DND-41 (cell line): ENCODE measurements at regions not wholly inside any gene's neighbourhood (a gene's known extent, or its start where the extent isn't known, plus 50 kb on each side); places are given as distances from the start of the nearest gene placed in this dataset.

Experiments used
- ATAC-seq: fragments of 200-7000 bp; cut with Tn5 transposase; 3 replicates; pipeline ENCODE4 v1.9.1; 2021; ENCODE audit warnings: low read depth; ENCODE audit not compliant: insufficient read depth
- DNase-seq: peaks from one replicate; pipeline ENCODE4 v3.0.0-alpha.2; 2020
- H2AFZ ChIP-seq: 2 replicates; pipeline ENCODE4 v1.6.0; 2012; ENCODE audit warnings: low read depth, low read length
- H3K27ac ChIP-seq: 2 replicates; pipeline ENCODE4 v1.5.1; 2012; ENCODE audit warnings: low read length, inconsistent platforms
- H3K27me3 ChIP-seq: fragments of 200-600 bp; sonication (generic); 2 replicates; pipeline ENCODE4 v1.6.0; 2012; ENCODE audit warnings: low read length, mild to moderate bottlenecking, inconsistent platforms; ENCODE audit not compliant: insufficient read depth, poor library complexity
- H3K36me3 ChIP-seq: 2 replicates; pipeline ENCODE4 v1.5.1; 2012; ENCODE audit warnings: low read length, inconsistent platforms; ENCODE audit not compliant: insufficient read depth
- H3K4me1 ChIP-seq: 2 replicates; pipeline ENCODE4 v1.5.1; 2012; ENCODE audit warnings: mild to moderate bottlenecking, low read length; ENCODE audit not compliant: insufficient read depth
- H3K4me2 ChIP-seq: 2 replicates; pipeline ENCODE4 v1.6.0; 2012; ENCODE audit warnings: mild to moderate bottlenecking, moderate library complexity, low read length, inconsistent platforms; ENCODE audit not compliant: insufficient read depth
- H3K4me3 ChIP-seq, 2 experiments: fragments of 200-600 bp in 1 of 2; shearing (Covaris generic) in 1 of 2; 2 replicates each; pipeline ENCODE4 v1.5.1; 2012 to 2016; ENCODE audit warnings: inconsistent platforms in 2 of 2, low read length in 2 of 2, mild to moderate bottlenecking in 2 of 2, low read depth in 1 of 2, moderate library complexity in 1 of 2
- H3K79me2 ChIP-seq: 2 replicates; pipeline ENCODE4 v1.6.0; 2012; ENCODE audit warnings: low read length, inconsistent platforms; ENCODE audit not compliant: insufficient read depth
- H3K9ac ChIP-seq: 2 replicates; pipeline ENCODE4 v1.6.0; 2012; ENCODE audit warnings: low read depth, mild to moderate bottlenecking, inconsistent platforms, low read length, moderate library complexity
- H3K9me3 ChIP-seq: 2 replicates; pipeline ENCODE4 v1.5.1; 2012; ENCODE audit warnings: low read length, moderate library complexity, mild to moderate bottlenecking, inconsistent platforms; ENCODE audit not compliant: insufficient read depth, severe bottlenecking
- H4K20me1 ChIP-seq: 2 replicates; pipeline ENCODE4 v1.6.0; 2012; ENCODE audit warnings: low read length; ENCODE audit not compliant: insufficient read depth
- EZH2 ChIP-seq: IDR thresholded peaks from 3 replicates; pipeline ENCODE4 v1.6.1; 2012; ENCODE audit warnings: borderline replicate concordance, low read depth, mild to moderate bottlenecking, moderate library complexity, low read length, inconsistent platforms; ENCODE audit not compliant: severe bottlenecking
- TF ChIP-seq, protein P1 (sequence below): IDR thresholded peaks from 2 replicates; pipeline ENCODE4 v1.5.1; 2012; ENCODE audit warnings: borderline replicate concordance, low read length, moderate library complexity, mild to moderate bottlenecking; ENCODE audit not compliant: poor library complexity, severe bottlenecking; ENCODE audit errors: extremely low read depth

DNA sequence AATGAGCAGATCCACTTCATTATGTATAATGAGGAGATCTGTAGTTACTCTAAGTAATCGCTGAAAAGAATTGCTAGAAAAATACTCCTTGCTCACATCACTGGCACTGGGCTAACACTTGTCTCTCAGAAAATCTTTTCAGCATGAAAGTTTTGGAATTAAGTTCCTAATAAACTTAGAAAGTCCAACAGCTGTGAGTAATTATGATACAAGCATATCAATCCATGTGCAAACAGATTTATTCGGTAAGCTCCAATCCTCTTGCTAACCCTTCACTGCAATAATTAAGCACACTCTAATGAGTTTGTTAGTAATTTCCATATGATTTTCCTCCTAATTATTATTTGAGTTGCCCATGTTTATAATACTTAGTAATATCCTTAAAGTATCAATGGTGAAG, 652.6 kb upstream of the WWC1 start:
- no peak overlapping the region for H3K9ac ChIP-seq
- DNase-seq (no peak), ATAC-seq (no peak)
- H2AFZ ChIP-seq, result no peak overlapping the region
- H4K20me1 ChIP-seq, result no peaks in the 10 kb centered on the region
- no peaks in the 10 kb centered on the region for H3K36me3 ChIP-seq
- H3K9me3 ChIP-seq, result no peaks in the 10 kb centered on the region
- no peaks in the 10 kb centered on the region for H3K79me2 ChIP-seq
- no peak overlapping the region for H3K4me3 ChIP-seq
- H3K4me2 ChIP-seq, result no peak overlapping the region
- no peaks in the 10 kb centered on the region for H3K27me3 ChIP-seq
- no peaks in the 10 kb centered on the region for H3K4me1 ChIP-seq
- H3K27ac ChIP-seq, result no peak overlapping the region
- TF ChIP-seq EZH2, result no peak
- TF ChIP-seq, protein P1, sequence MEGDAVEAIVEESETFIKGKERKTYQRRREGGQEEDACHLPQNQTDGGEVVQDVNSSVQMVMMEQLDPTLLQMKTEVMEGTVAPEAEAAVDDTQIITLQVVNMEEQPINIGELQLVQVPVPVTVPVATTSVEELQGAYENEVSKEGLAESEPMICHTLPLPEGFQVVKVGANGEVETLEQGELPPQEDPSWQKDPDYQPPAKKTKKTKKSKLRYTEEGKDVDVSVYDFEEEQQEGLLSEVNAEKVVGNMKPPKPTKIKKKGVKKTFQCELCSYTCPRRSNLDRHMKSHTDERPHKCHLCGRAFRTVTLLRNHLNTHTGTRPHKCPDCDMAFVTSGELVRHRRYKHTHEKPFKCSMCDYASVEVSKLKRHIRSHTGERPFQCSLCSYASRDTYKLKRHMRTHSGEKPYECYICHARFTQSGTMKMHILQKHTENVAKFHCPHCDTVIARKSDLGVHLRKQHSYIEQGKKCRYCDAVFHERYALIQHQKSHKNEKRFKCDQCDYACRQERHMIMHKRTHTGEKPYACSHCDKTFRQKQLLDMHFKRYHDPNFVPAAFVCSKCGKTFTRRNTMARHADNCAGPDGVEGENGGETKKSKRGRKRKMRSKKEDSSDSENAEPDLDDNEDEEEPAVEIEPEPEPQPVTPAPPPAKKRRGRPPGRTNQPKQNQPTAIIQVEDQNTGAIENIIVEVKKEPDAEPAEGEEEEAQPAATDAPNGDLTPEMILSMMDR, result no peak

DNA sequence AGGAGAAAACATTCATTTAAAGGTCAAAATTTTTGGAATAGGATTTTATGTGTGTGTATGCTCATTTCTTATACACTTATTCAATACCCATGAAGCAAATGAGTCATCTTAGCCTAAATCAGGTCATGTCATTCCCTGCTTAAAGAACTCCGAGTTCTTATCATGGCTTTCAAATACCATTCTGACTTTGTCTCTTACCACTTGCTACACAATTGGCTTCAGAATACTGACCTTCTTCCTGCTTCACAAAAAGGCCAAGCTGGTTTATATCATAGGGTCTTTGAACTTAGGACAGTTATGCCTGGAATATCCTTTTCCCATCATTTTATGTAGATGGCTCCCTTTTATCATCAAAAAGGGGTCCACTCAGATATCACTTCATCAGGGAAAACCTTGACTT, 652.2 kb upstream of the WWC1 start:
- Histone ChIP-seq H2AFZ (no peak overlapping the region), H3K9me3 (no peaks in the 10 kb centered on the region), H3K4me2 (no peak overlapping the region), H3K27ac (no peak overlapping the region), H3K79me2 (no peaks in the 10 kb centered on the region), H3K4me3 (no peak overlapping the region), H3K36me3 (no peaks in the 10 kb centered on the region), H3K27me3 (no peaks in the 10 kb centered on the region), H3K4me1 (no peaks in the 10 kb centered on the region), H4K20me1 (no peaks in the 10 kb centered on the region), H3K9ac (no peak overlapping the region)
- no peak for TF ChIP-seq EZH2
- TF ChIP-seq, protein P1, result no peak
- no peak for ATAC-seq
- no peak for DNase-seq

DNA sequence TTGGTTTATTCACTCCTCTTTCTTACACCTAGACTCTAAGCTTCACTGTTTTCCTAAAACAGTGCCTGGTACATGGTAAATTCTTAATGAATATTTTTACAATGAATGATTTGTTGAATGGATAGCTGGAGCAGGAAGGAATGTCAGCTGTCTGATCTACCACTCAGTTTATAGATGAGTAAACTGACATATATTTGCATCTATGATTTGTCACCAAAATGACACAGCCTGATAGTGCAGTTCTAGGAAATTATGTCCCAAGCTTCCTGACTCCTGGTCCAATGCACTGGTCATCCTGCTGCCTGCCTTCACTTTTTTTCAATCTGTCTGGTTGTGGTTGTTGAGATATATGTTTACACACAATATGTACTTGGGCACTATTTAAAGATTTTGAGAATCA, 651.7 kb upstream of the WWC1 start:
- TF ChIP-seq EZH2, result no peak
- TF ChIP-seq, protein P1, result no peak
- H3K27ac ChIP-seq, result no peak overlapping the region
- no peaks in the 10 kb centered on the region for H3K9me3 ChIP-seq
- H3K4me3 ChIP-seq, result no peak overlapping the region
- H3K79me2 ChIP-seq, result no peaks in the 10 kb centered on the region
- no peak overlapping the region for H3K4me2 ChIP-seq
- H3K36me3 ChIP-seq, result no peaks in the 10 kb centered on the region
- DNase-seq, result no peak
- no peaks in the 10 kb centered on the region for H4K20me1 ChIP-seq
- no peaks in the 10 kb centered on the region for H3K27me3 ChIP-seq
- H3K9ac ChIP-seq, result no peak overlapping the region
- H2AFZ ChIP-seq, result no peak overlapping the region
- no peaks in the 10 kb centered on the region for H3K4me1 ChIP-seq
- no peak for ATAC-seq

DNA sequence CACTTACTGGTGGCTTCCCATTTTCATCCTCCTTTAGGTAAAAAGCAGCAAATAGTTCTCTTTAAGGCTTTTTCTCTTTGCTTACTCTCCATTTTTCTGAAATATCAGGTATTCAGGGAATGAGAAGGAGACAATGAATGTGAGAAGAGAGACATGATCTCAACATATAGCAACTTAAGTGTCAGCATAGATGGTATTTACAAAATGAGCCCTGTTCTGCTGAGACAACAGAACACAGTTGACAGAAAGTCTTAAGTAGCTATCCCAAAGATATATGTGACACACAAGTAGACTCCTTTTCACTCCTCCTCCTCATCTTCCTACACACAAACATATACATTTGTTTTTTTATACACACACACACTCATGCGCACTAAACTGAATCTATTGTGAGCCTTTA, 649.3 kb upstream of the WWC1 start:
- Histone ChIP-seq H3K9ac (no peak overlapping the region), H3K27me3 (no peaks in the 10 kb centered on the region), H3K27ac (no peak overlapping the region), H3K4me1 (no peaks in the 10 kb centered on the region), H3K4me3 (no peak overlapping the region), H3K36me3 (no peaks in the 10 kb centered on the region), H4K20me1 (no peaks in the 10 kb centered on the region), H3K4me2 (no peak overlapping the region), H3K79me2 (no peaks in the 10 kb centered on the region), H3K9me3 (no peaks in the 10 kb centered on the region), H2AFZ (no peak overlapping the region)
- no peak for ATAC-seq
- TF ChIP-seq, protein P1, result no peak
- TF ChIP-seq EZH2, result no peak
- DNase-seq, result no peak
